H9 (cell line): ENCODE measurements at regions not wholly inside any gene's neighbourhood (a gene's known extent, or its start where the extent isn't known, plus 50 kb on each side); places are given as distances from the start of the nearest gene placed in this dataset.

Experiments used
- DNase-seq: peaks from one replicate; pipeline ENCODE4 v3.0.0-alpha.2; 2017
- H2AFZ ChIP-seq: one replicate; pipeline ENCODE4 v1.6.1; 2013; ENCODE audit warnings: mild to moderate bottlenecking, low read length, control low read depth, moderate library complexity
- H2AK5ac ChIP-seq: 2 replicates; pipeline ENCODE4 v1.6.1; 2013; ENCODE audit warnings: low read length, control low read depth, mixed read lengths; ENCODE audit not compliant: insufficient read length
- H2BK120ac ChIP-seq: one replicate; pipeline ENCODE4 v1.6.1; 2013; ENCODE audit warnings: low read depth, mild to moderate bottlenecking, low read length, control low read depth, inconsistent platforms; ENCODE audit not compliant: poor library complexity, severe bottlenecking
- H2BK12ac ChIP-seq: 2 replicates; pipeline ENCODE4 v1.6.1; 2013; ENCODE audit warnings: low read length, control low read depth, mixed read lengths, low read depth; ENCODE audit not compliant: insufficient read length
- H2BK15ac ChIP-seq: 2 replicates; pipeline ENCODE4 v1.6.1; 2013; ENCODE audit warnings: low read depth, low read length, control low read depth
- H2BK20ac ChIP-seq: one replicate; pipeline ENCODE4 v1.6.1; 2013; ENCODE audit warnings: low read depth, mild to moderate bottlenecking, low read length, control low read depth, inconsistent platforms; ENCODE audit not compliant: poor library complexity, severe bottlenecking
- H2BK5ac ChIP-seq: 2 replicates; pipeline ENCODE4 v1.6.1; 2013; ENCODE audit warnings: low read length, control low read depth, mixed read lengths; ENCODE audit not compliant: insufficient read length
- H3K14ac ChIP-seq: 2 replicates; pipeline ENCODE4 v1.6.1; 2013; ENCODE audit warnings: low read length, control low read depth; ENCODE audit not compliant: insufficient read depth
- H3K18ac ChIP-seq: 2 replicates; pipeline ENCODE4 v1.6.1; 2013; ENCODE audit warnings: low read depth, mild to moderate bottlenecking, mixed read lengths, low read length, control low read depth; ENCODE audit not compliant: insufficient read length
- H3K23ac ChIP-seq: 2 replicates; pipeline ENCODE4 v1.6.1; 2013; ENCODE audit warnings: low read length, control low read depth, mixed read lengths, low read depth; ENCODE audit not compliant: insufficient read length
- H3K23me2 ChIP-seq: 2 replicates; pipeline ENCODE4 v1.6.1; 2013; ENCODE audit warnings: low read depth, mild to moderate bottlenecking, mixed read lengths, low read length, control low read depth; ENCODE audit not compliant: insufficient read length, poor library complexity, severe bottlenecking
- H3K27ac ChIP-seq: 2 replicates; pipeline ENCODE4 v1.5.1; 2013; ENCODE audit warnings: low read length, control low read depth, mixed read lengths, low read depth; ENCODE audit not compliant: insufficient read length
- H3K27me3 ChIP-seq: 2 replicates; pipeline ENCODE4 v1.6.1; 2013; ENCODE audit warnings: low read length, control low read depth, inconsistent platforms; ENCODE audit not compliant: insufficient read depth
- H3K4ac ChIP-seq: 2 replicates; pipeline ENCODE4 v1.6.1; 2013; ENCODE audit warnings: low read depth, mild to moderate bottlenecking, control low read depth, inconsistent platforms, low read length, moderate library complexity
- H3K4me1 ChIP-seq: 2 replicates; pipeline ENCODE4 v1.6.1; 2013; ENCODE audit warnings: low read length, control low read depth, inconsistent platforms; ENCODE audit not compliant: insufficient read depth
- H3K4me2 ChIP-seq: 2 replicates; pipeline ENCODE4 v1.6.1; 2013; ENCODE audit warnings: low read length, control low read depth, mixed read lengths; ENCODE audit not compliant: insufficient read length, insufficient read depth
- H3K56ac ChIP-seq: 2 replicates; pipeline ENCODE4 v1.6.1; 2013; ENCODE audit warnings: low read depth, mild to moderate bottlenecking, mixed read lengths, low read length, control low read depth; ENCODE audit not compliant: insufficient read length
- H3K79me1 ChIP-seq: 2 replicates; pipeline ENCODE4 v1.6.1; 2013; ENCODE audit warnings: low read depth, mild to moderate bottlenecking, moderate library complexity, low read length, control low read depth, inconsistent platforms; ENCODE audit not compliant: insufficient read depth, poor library complexity, severe bottlenecking
- H3K79me2 ChIP-seq: 2 replicates; pipeline ENCODE4 v1.6.1; 2013; ENCODE audit warnings: low read length, control low read depth, inconsistent platforms; ENCODE audit not compliant: insufficient read depth
- H3K9ac ChIP-seq: 2 replicates; pipeline ENCODE4 v1.6.1; 2013; ENCODE audit warnings: low read length, control low read depth, mixed read lengths; ENCODE audit not compliant: insufficient read length; ENCODE audit errors: extremely low read depth
- H3K9me3 ChIP-seq: one replicate; pipeline ENCODE4 v1.6.1; 2013; ENCODE audit warnings: low read depth, low read length, inconsistent platforms; ENCODE audit not compliant: control insufficient read depth
- H3T11ph ChIP-seq: one replicate; pipeline ENCODE4 v1.6.1; 2013; ENCODE audit warnings: mild to moderate bottlenecking, low read length, control low read depth, inconsistent platforms
- H4K20me1 ChIP-seq: one replicate; pipeline ENCODE4 v1.6.1; 2013; ENCODE audit not compliant: control insufficient read depth, insufficient read length, insufficient read depth
- H4K5ac ChIP-seq: 2 replicates; pipeline ENCODE4 v1.6.1; 2013; ENCODE audit warnings: low read depth, mild to moderate bottlenecking, mixed read lengths, low read length, control low read depth; ENCODE audit not compliant: insufficient read length
- H4K8ac ChIP-seq: replicated peaks from 2 replicates; pipeline ENCODE4 v1.6.1; 2013; ENCODE audit warnings: low read length, control low read depth, mixed read lengths, low read depth; ENCODE audit not compliant: insufficient read length
- H4K91ac ChIP-seq: 2 replicates; pipeline ENCODE4 v1.6.1; 2013; ENCODE audit warnings: low read depth, mild to moderate bottlenecking, moderate library complexity, mixed read lengths, low read length, control low read depth; ENCODE audit not compliant: insufficient read length
- H3K27ac Mint-ChIP-seq, 3 experiments: 2 replicates in 2 of 3; 3 replicates in 1 of 3; pipeline ENCODE4 v1.8.0; 2020 to 2021; ENCODE audit warnings: mixed read lengths in 3 of 3, mild to moderate bottlenecking in 1 of 3, moderate library complexity in 1 of 3
- H3K27me3 Mint-ChIP-seq: 2 replicates; pipeline ENCODE4 v1.8.0; 2021; ENCODE audit warnings: low read depth, mild to moderate bottlenecking, moderate library complexity, mixed read lengths
- H3K36me3 Mint-ChIP-seq, 3 experiments: 2 replicates in 2 of 3; 3 replicates in 1 of 3; pipeline ENCODE4 v1.8.0; 2020 to 2021; ENCODE audit warnings: low read depth in 3 of 3, mixed read lengths in 3 of 3; ENCODE audit not compliant: insufficient read depth in 1 of 3
- H3K4me1 Mint-ChIP-seq, 2 experiments: 2 replicates each; pipeline ENCODE4 v1.8.0; 2020; ENCODE audit warnings: mixed read lengths in 2 of 2
- H3K4me3 Mint-ChIP-seq, 2 experiments: 2 replicates in 1 of 2; 3 replicates in 1 of 2; pipeline ENCODE4 v1.8.0; 2020 to 2021; ENCODE audit warnings: mild to moderate bottlenecking in 2 of 2, mixed read lengths in 2 of 2, moderate library complexity in 1 of 2
- H3K9me3 Mint-ChIP-seq, 2 experiments: 2 replicates in 1 of 2; 3 replicates in 1 of 2; pipeline ENCODE4 v1.8.0; 2020; ENCODE audit warnings: mild to moderate bottlenecking in 2 of 2, mixed read lengths in 2 of 2, moderate library complexity in 1 of 2
- WGBS: extraction: QIAGEN DNeasy Blood & Tissue Kit; methylation state at CpG from one replicate; pipeline ENCODE4 v1.1.7; 2013; ENCODE audit warnings: missing lambda C conversion rate, low lambda C conversion rate, mixed read lengths; ENCODE audit not compliant: insufficient read length; ENCODE audit errors: extremely low coverage; 5-methylcytosine and 5-hydroxymethylcytosine counted together
- TF ChIP-seq, protein P1 (sequence below): fragments of 200-600 bp; sonication (generic); conservative IDR thresholded peaks from 3 replicates; pipeline ENCODE4 v1.8.0; 2021; ENCODE audit warnings: antibody characterized with exemption, mild to moderate bottlenecking

DNA sequence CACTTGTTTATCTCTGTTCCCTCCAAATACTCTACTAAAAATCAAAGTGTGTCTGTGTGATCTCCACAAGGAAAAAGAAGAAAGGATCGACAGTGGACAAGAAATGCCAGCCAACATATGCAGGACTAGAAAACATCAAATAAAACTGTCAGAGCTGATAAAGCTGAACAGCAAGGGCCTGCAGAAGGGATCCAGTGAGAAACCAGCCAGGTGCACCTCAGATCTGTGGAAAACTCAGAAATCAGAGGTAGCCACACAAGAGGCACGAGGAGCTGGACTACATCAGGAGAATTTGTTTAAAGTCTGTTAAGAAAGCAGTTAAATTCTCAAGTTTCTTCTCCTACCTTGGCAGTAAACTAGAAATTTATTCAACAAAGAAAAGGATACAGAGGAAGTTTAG lies 135.2 kb downstream of the SUCLG1 start:
- no CpG with 5 or more reads among the region's 2 CpGs for WGBS
- Histone ChIP-seq H3K9me3 (no peaks in the 10 kb centered on the region), H2AFZ (no peak overlapping the region), H3K14ac (no peak overlapping the region), H4K20me1 (no peaks in the 10 kb centered on the region), H4K91ac (no peak overlapping the region), H4K8ac (no peak overlapping the region), H3K4me2 (no peak overlapping the region), H2BK12ac (no peak overlapping the region), H3T11ph (no peak overlapping the region), H2AK5ac (no peak overlapping the region), H2BK120ac (no peak overlapping the region), H3K79me2 (no peaks in the 10 kb centered on the region), H4K5ac (no peak overlapping the region), H3K56ac (no peak overlapping the region), H2BK5ac (no peak overlapping the region), H3K27ac (no peak overlapping the region), H3K79me1 (no peaks in the 10 kb centered on the region), H3K9ac (no peak overlapping the region), H3K4me1 (no peaks in the 10 kb centered on the region), H3K23me2 (no peaks in the 10 kb centered on the region), H3K18ac (no peak overlapping the region), H2BK20ac (no peak overlapping the region), H3K27me3 (no peaks in the 10 kb centered on the region), H3K23ac (no peak overlapping the region), H3K4ac (no peak overlapping the region), H2BK15ac (no peak overlapping the region)
- peak overlapping the region in 1 of 3 experiments; percentile 40; a peak in 2 of 7 replicates for H3K27ac Mint-ChIP-seq
- 0 out of 4 replicates have a peak, but pooled peaks cover 0 to 5% of the 10 kb centered on the region in 2 experiments for H3K4me1 Mint-ChIP-seq
- H3K27me3 Mint-ChIP-seq, result no peaks in the 10 kb centered on the region
- peaks cover 0 to 3% of the 10 kb centered on the region in 2 experiments; a peak in 1 of 5 replicates for H3K9me3 Mint-ChIP-seq
- TF ChIP-seq, protein P1, sequence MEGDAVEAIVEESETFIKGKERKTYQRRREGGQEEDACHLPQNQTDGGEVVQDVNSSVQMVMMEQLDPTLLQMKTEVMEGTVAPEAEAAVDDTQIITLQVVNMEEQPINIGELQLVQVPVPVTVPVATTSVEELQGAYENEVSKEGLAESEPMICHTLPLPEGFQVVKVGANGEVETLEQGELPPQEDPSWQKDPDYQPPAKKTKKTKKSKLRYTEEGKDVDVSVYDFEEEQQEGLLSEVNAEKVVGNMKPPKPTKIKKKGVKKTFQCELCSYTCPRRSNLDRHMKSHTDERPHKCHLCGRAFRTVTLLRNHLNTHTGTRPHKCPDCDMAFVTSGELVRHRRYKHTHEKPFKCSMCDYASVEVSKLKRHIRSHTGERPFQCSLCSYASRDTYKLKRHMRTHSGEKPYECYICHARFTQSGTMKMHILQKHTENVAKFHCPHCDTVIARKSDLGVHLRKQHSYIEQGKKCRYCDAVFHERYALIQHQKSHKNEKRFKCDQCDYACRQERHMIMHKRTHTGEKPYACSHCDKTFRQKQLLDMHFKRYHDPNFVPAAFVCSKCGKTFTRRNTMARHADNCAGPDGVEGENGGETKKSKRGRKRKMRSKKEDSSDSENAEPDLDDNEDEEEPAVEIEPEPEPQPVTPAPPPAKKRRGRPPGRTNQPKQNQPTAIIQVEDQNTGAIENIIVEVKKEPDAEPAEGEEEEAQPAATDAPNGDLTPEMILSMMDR, result no peak
- no peak overlapping the region for H3K4me3 Mint-ChIP-seq
- H3K36me3 Mint-ChIP-seq, result no peaks in the 10 kb centered on the region
- no peak for DNase-seq
